Activated T-cell treated with anti-CD3 and anti-CD28 coated beads, Interleukin-2, amount 50 U/mL, for 72 hours (primary cell): ENCODE measurements at regions not wholly inside any gene's neighbourhood (a gene's known extent, or its start where the extent isn't known, plus 50 kb on each side); places are given as distances from the start of the nearest gene placed in this dataset.
A peak's percentile ranks its signal among the peaks of the same experiment; 100 is the strongest.

Experiments
- ATAC-seq, 2 donors: fragments of 150-1000 bp; cut with Tn5 transposase; replicated peaks in 1 of 2; 2 replicates each; pipeline ENCODE4 v1.10.0; 2021; ENCODE audit warnings: moderate library complexity in 2 of 2, mild to moderate bottlenecking in 1 of 2
- DNase-seq, 2 donors: peaks; one replicate each; pipeline ENCODE4 v3.0.0; 2021 to 2022; ENCODE audit warnings: mixed read lengths in 1 of 2
- H3K27ac Mint-ChIP-seq: one replicate; pipeline ENCODE4 v1.8.0; 2022; ENCODE audit warnings: mild to moderate bottlenecking, moderate library complexity, mixed read lengths
- H3K27me3 Mint-ChIP-seq: one replicate; pipeline ENCODE4 v1.8.0; 2022; ENCODE audit warnings: low read depth, mixed read lengths
- H3K36me3 Mint-ChIP-seq, 2 donors: one replicate each; pipeline ENCODE4 v1.8.0; 2022; ENCODE audit warnings: mixed read lengths in 2 of 2, mild to moderate bottlenecking in 1 of 2; ENCODE audit not compliant: insufficient read depth in 2 of 2
- H3K4me1 Mint-ChIP-seq: one replicate; pipeline ENCODE4 v1.8.0; 2022; ENCODE audit warnings: low read depth, mixed read lengths
- H3K4me3 Mint-ChIP-seq, 2 donors: one replicate each; pipeline ENCODE4 v1.8.0; 2022; ENCODE audit warnings: mild to moderate bottlenecking in 2 of 2, mixed read lengths in 2 of 2, moderate library complexity in 2 of 2
- H3K9me3 Mint-ChIP-seq, 2 donors: one replicate each; pipeline ENCODE4 v1.8.0; 2022; ENCODE audit warnings: mixed read lengths in 2 of 2

DNA sequence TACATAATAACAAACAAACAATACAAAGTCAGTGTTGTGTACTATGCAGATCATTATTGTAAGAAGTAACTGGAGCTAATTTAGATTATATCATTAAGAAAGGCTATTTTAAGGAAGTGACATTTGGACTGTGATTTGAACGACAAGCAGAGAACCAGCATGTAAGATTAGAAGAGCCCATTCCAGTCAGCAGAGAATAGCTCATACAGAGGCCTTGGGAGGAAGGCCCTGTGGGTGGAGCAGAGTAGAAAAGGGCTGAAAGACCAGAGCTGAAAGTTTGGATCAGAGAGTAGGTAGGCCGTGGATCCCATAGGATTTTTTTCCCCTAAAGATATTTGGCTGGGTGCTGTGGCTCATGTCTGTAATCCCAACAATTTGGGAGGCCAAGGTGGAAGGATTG lies 190.1 kb downstream of the OMA1 start:
- Mint-ChIP-seq H3K36me3 (no peaks in the 10 kb centered on the region), H3K9me3 (no peaks in the 10 kb centered on the region), H3K27me3 (peaks cover 6% of the 10 kb centered on the region), H3K4me1 (no peaks in the 10 kb centered on the region), H3K27ac (no peak overlapping the region), H3K4me3 (no peak overlapping the region)
- DNase-seq (no peak), ATAC-seq (no peak)

DNA sequence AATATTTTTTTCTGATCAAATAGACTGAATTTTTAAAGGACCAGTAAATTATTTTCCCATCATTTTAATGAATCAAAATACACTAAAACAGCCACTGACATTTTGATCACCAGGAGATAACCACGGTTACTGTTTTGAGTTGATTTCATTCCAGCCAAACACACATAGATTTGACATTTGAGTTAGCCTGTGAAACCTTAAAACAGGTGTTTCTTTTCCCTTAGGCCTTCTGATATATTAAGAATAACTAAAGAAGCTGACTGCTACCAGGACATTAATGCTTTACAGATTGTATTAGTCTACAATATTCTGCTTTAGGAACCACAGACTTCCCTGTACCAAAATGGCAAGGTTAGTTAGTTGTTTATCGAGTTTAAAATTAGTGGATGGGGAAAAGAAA lies 193.4 kb downstream of the OMA1 start:
- no peak for DNase-seq
- Mint-ChIP-seq H3K4me1 (no peaks in the 10 kb centered on the region), H3K9me3 (peaks cover 3% of the 10 kb centered on the region in 2 donors), H3K36me3 (no peaks in the 10 kb centered on the region), H3K27ac (no peak overlapping the region), H3K27me3 (peaks cover 6% of the 10 kb centered on the region), H3K4me3 (no peak overlapping the region)
- ATAC-seq = no peak

- ATAC-seq = no peak
- Mint-ChIP-seq H3K36me3 (no peaks in the 10 kb centered on the region), H3K27ac (no peak overlapping the region), H3K27me3 (peaks cover 6% of the 10 kb centered on the region), H3K9me3 (peaks cover 3% of the 10 kb centered on the region in 2 donors), H3K4me3 (no peak overlapping the region), H3K4me1 (no peaks in the 10 kb centered on the region)
- DNase-seq = no peak
These were observed 193.9 kb downstream of the OMA1 start for GRCh38 chr1:58352476-58353092.

DNA sequence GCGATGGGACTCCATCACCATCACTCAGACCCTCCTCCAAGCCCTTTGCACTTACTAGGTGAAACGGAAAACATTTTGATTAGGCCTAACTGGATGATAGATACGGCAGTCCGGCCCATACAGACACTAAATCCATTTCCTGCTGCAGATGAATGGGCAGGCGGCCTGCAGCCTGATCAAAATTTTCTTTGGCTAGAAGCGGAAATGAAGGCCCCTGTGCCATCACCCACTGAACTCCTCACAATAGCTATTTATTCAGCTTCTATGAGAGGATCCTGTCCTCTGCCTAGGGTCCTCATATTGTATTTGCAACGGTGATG lies 200.5 kb downstream of the OMA1 start:
- H3K27ac Mint-ChIP-seq = no peak overlapping the region
- peaks cover 1 to 2% of the 10 kb centered on the region in 2 donors for H3K9me3 Mint-ChIP-seq
- no peaks in the 10 kb centered on the region for H3K4me1 Mint-ChIP-seq
- DNase-seq (no peak), ATAC-seq (no peak)
- H3K27me3 Mint-ChIP-seq = no peaks in the 10 kb centered on the region
- no peak overlapping the region for H3K4me3 Mint-ChIP-seq
- H3K36me3 Mint-ChIP-seq = no peaks in the 10 kb centered on the region

DNA sequence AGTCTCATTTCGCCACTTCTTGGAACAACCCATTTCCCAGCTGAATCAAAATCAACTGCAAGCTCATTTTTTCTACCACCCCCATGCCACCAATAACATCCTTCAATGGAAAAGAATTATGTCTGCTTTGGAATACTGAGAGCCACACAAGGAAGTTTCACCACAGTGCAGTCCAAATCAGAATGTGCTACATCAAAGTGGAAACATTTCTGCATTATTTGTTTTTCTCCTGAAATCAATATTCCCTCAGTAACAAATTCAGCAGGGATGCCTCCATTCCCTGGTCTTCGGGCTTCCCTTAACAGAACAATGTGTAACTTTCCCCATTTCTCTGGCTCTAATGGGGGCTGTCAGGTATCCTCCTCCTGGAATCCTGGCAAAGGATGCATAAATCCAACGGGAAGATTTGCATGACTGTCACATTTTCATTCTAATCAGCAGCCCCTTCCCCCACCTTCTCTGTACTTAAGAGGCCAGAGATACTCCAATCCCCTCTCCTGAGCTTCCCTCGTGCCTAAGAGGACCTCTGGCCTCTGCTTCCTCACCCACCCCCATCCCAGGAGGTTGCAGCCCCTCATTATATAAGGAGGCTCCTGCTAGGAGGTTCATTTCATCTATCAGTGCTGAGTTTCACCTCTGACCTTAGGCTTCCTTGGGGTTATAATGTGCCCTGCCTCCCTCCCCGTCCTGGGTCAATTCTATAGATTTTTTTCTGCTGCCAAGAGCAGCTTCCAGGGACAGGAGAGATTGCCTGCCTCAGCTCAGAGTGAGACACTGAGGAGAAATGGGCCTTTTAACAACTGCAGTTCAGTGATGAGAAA lies 201.1 kb downstream of the OMA1 start:
- no peak overlapping the region for H3K4me3 Mint-ChIP-seq
- DNase-seq (no peak), ATAC-seq (no peak)
- H3K9me3 Mint-ChIP-seq = no peaks in the 10 kb centered on the region
- no peak overlapping the region for H3K27ac Mint-ChIP-seq
- H3K36me3 Mint-ChIP-seq = no peaks in the 10 kb centered on the region
- no peaks in the 10 kb centered on the region for H3K27me3 Mint-ChIP-seq
- no peaks in the 10 kb centered on the region for H3K4me1 Mint-ChIP-seq

DNA sequence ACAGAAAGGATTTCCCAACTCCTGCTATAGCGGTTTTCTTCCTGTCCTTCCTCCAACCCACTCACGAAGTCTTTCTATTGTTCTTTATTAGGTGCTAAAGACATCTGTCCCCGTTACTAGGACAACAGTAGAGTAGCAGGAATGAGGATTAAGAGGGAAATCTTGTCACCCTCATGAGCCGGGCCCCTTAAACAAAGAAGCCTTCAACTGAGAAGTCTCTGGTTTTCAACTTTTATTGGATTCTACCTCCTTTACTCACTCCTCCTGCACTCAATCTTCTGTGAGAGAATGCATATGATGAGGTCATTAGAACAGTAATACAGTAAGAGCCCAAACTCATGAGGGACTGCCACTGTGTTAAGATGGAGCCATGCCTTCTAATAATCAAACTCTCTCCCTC lies 206.3 kb downstream of the OMA1 start:
- DNase-seq = no peak
- Mint-ChIP-seq H3K27me3 (peaks cover 7% of the 10 kb centered on the region), H3K4me1 (no peaks in the 10 kb centered on the region), H3K4me3 (no peak overlapping the region), H3K9me3 (no peaks in the 10 kb centered on the region), H3K36me3 (no peaks in the 10 kb centered on the region), H3K27ac (no peak overlapping the region)
- no peak for ATAC-seq

DNA sequence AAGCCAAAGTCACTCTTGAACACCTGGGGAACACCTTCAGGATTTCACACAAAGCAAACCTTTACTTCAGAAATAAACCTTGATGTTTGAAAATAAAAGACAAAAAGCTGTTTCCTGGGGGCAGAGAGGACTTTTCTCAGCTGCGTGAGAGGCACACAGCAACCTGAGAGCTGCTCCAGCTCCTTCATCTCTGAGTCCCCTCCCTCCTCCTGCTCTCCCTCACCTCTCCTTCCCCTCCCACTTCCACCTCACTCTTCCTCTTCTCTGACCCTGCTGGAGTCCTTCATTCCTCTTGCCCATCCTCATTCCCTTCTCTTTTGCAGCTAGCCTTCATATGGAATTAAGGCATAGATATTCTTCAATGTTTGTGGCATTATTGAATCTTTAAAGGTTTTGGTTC lies 208.4 kb downstream of the OMA1 start:
- Mint-ChIP-seq H3K4me3 (no peak overlapping the region), H3K27me3 (peaks cover 12% of the 10 kb centered on the region), H3K27ac (no peak overlapping the region), H3K36me3 (no peaks in the 10 kb centered on the region), H3K9me3 (peaks cover 0 to 2% of the 10 kb centered on the region in 2 donors), H3K4me1 (no peaks in the 10 kb centered on the region)
- ATAC-seq (no peak), DNase-seq (no peak)

DNA sequence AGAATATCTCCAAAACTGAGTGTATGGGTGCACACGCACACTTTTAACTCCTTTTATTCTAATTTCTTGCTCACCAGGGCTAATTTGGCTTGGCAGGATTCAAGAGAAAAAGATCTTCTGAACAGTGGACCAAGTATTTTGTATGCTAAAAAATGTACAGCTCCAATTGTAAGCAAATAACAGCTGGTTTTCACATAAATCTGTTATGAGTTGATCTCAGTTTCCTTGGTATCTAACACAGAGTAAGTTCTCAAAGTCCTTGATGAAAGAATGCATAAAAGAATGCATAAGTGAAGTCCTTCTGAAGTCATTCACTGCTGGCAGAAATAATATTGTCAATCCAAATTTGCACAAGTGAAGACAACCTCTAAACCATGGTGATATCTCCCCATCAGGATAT lies 213.0 kb downstream of the OMA1 start:
- no peaks in the 10 kb centered on the region for H3K36me3 Mint-ChIP-seq
- H3K9me3 Mint-ChIP-seq = peaks cover 0 to 2% of the 10 kb centered on the region in 2 donors
- H3K27ac Mint-ChIP-seq = no peak overlapping the region
- peaks cover 19% of the 10 kb centered on the region for H3K27me3 Mint-ChIP-seq
- H3K4me3 Mint-ChIP-seq = no peak overlapping the region
- DNase-seq = no peak
- H3K4me1 Mint-ChIP-seq = no peaks in the 10 kb centered on the region
- ATAC-seq = no peak

DNA sequence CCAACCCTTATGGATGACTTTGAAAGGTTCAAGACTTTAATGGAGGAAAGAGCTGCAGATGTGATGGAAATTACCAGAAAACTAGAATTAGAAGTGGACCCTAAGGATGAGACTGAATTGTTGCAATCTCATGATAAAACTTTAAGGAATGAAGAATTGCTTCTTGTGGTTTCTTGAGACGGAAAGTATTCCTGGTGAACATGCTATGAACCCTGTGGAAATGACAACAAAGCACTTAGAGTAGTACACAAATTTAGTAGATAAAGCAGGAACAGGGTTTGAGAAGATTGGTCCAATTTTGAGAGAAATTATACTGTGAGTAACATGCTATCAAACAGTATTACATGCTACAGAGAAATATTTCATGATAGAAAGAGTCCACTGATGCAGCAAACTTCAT lies 215.4 kb downstream of the OMA1 start:
- peaks cover 0 to 2% of the 10 kb centered on the region in 2 donors for H3K9me3 Mint-ChIP-seq
- ATAC-seq = no peak

DNA sequence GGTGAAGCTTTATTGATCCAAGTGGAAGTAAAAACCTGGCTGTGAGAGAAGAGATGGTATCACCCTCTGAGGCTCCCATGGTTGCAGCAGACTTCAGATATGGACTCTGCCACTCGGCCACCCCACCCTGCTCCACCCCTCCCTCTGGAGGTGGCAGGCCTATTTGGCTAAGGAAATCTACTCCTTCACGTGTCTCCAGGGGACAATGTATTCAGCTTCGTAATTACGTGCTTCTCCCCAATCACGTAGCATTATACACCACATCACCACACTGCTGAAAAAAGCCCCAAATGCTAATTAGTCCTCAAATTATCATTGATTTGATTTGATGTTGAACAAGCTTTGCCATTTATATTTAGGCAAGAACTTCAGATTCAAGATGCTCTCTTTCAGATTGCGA lies 220.7 kb downstream of the OMA1 start:
- DNase-seq = no peak
- peaks cover 0 to 2% of the 10 kb centered on the region in 2 donors for H3K9me3 Mint-ChIP-seq

More for the DNA sequence above, 215.4 kb downstream of the OMA1 start:
- no peak overlapping the region for H3K27ac Mint-ChIP-seq
- H3K4me3 Mint-ChIP-seq = no peak overlapping the region
- peaks cover 19% of the 10 kb centered on the region for H3K27me3 Mint-ChIP-seq
- no peaks in the 10 kb centered on the region for H3K36me3 Mint-ChIP-seq
- DNase-seq = no peak
- H3K4me1 Mint-ChIP-seq = no peaks in the 10 kb centered on the region

DNA sequence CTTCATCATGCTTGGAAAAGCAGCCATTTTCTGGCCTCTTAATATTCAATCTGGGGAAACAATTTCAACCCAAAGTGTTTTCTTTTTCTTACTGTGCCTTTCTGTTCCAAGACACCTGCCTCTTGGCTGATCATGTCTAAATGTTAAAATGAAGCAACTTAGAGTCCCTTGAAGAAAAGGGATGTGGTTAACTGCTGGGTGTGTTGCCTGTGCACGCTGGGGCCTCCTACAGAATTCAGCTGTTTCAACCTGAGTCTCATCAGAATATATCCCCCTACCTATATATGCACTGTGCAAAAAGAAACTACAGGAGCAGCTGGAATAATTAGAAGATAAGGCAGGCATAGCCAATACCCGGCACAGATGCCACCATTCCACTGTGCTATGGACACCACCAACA lies 222.0 kb downstream of the OMA1 start:
- H3K9me3 Mint-ChIP-seq = peaks cover 0 to 2% of the 10 kb centered on the region in 2 donors
- ATAC-seq (peak in 1 of 2 donors; percentile 66), DNase-seq (no peak)
- H3K4me3 Mint-ChIP-seq = peak overlapping the region in 1 of 2 donors; percentile 35
- peak overlapping the region; percentile 15 for H3K27ac Mint-ChIP-seq
- H3K27me3 Mint-ChIP-seq = peaks cover 5% of the 10 kb centered on the region
- H3K4me1 Mint-ChIP-seq = no peaks in the 10 kb centered on the region
- peaks cover 0 to 4% of the 10 kb centered on the region in 2 donors for H3K36me3 Mint-ChIP-seq

More for the DNA sequence above, 220.7 kb downstream of the OMA1 start:
- no peak for ATAC-seq
- Mint-ChIP-seq H3K36me3 (peaks cover 0 to 4% of the 10 kb centered on the region in 2 donors), H3K27me3 (no peaks in the 10 kb centered on the region), H3K27ac (no peak overlapping the region), H3K4me1 (no peaks in the 10 kb centered on the region), H3K4me3 (no peak overlapping the region)

DNA sequence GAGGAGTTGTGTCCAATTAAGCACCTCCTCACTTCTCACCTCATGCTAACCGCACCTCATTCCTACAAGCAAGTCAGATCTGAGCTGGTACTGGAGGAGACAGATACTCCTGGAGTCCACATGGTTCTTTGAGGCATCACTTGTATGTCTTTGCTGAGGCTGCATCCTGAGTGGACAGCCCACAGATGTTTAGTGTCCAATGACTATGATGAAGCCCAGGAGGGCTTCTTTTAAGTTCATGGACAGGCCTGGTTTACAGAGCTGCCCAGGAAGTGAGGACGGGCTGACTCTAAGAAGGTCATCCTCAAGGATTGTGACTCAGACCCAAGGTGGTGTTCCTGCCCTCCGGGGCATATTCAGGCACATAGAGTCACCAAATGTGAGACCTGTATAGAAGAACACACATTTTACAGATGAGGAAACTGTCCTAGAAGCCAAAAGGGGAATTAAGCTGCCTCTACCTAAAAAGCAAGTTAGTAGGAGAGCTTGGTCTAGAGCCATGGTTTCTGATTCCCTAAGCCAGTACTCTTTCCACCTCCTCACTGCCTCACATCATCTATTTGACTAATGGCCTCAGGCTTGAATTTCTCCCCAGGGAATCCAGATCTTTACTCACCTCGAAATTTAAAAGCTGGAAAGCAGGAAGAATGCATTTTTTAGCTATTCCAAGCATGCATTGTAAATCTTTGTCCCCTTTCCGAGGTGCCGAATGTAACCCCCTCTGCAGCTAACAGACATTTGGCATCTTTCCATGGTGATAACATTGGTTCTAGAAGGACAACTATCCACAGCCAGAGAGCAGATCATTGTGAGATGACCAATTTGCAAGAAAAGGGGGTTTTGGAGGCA lies 228.1 kb downstream of the OMA1 start:
- Mint-ChIP-seq H3K9me3 (peaks cover 0 to 2% of the 10 kb centered on the region in 2 donors), H3K36me3 (peaks cover 0 to 4% of the 10 kb centered on the region in 2 donors), H3K4me1 (no peaks in the 10 kb centered on the region), H3K4me3 (no peak overlapping the region), H3K27ac (no peak overlapping the region), H3K27me3 (peaks cover 18% of the 10 kb centered on the region)
- no peak for ATAC-seq
- no peak for DNase-seq

GRCh38 chr1:58317694-58318093 lies 228.8 kb downstream of the OMA1 start:
- Mint-ChIP-seq H3K27me3 (peaks cover 18% of the 10 kb centered on the region), H3K27ac (no peak overlapping the region), H3K36me3 (peaks cover 0 to 4% of the 10 kb centered on the region in 2 donors), H3K4me1 (no peaks in the 10 kb centered on the region), H3K4me3 (no peak overlapping the region), H3K9me3 (peaks cover 0 to 2% of the 10 kb centered on the region in 2 donors)
- ATAC-seq (no peak), DNase-seq (no peak)
